ENCODE measurements at regions not wholly inside any gene's neighbourhood (a gene's known extent, or its start where the extent isn't known, plus 50 kb on each side); places are given as distances from the start of the nearest gene placed in this dataset.

DNA sequence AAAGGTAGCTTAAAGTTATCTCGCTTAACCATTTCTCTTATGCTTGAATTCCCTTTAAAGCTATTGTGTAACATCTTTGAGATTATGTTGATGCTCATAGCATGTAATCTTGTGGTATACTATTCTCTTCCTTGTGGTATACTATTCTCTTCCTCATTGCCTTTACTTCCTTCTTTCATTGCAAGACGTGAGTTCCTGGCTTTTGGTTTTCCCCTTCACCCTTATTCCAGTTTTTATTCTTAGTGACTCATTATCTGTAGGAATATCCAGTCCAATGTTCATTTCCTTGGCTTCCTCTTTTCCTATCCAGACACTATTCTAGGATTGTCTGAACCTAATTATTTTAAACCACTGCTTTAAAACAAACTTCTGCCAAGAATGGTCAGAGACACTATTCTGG lies 564.0 kb downstream of the CCER1 start:
- TF ChIP-seq, protein P1, sequence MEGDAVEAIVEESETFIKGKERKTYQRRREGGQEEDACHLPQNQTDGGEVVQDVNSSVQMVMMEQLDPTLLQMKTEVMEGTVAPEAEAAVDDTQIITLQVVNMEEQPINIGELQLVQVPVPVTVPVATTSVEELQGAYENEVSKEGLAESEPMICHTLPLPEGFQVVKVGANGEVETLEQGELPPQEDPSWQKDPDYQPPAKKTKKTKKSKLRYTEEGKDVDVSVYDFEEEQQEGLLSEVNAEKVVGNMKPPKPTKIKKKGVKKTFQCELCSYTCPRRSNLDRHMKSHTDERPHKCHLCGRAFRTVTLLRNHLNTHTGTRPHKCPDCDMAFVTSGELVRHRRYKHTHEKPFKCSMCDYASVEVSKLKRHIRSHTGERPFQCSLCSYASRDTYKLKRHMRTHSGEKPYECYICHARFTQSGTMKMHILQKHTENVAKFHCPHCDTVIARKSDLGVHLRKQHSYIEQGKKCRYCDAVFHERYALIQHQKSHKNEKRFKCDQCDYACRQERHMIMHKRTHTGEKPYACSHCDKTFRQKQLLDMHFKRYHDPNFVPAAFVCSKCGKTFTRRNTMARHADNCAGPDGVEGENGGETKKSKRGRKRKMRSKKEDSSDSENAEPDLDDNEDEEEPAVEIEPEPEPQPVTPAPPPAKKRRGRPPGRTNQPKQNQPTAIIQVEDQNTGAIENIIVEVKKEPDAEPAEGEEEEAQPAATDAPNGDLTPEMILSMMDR (IDR thresholded peaks at IDR 0.05; ENCODE audit: unreplicated experiment) = no peak
- intact Hi-C loops (cut with micrococcal nuclease; ENCODE audit: unreplicated experiment) = no loop called here
- no peak overlapping the region for H3K4me3 Mint-ChIP-seq (ENCODE audit: low read depth, unreplicated experiment)
- no TSS peak for BruUV-seq (replicated peaks)
- no peak overlapping the region for H3K27ac Mint-ChIP-seq (ENCODE audit: unreplicated experiment)
- no peaks in the 10 kb centered on the region for H3K4me1 Mint-ChIP-seq (ENCODE audit: low read depth, unreplicated experiment)
- no peaks in the 10 kb centered on the region for H3K36me3 Mint-ChIP-seq (ENCODE audit: insufficient read depth, unreplicated experiment)
- no peaks in the 10 kb centered on the region for H3K27me3 Mint-ChIP-seq (ENCODE audit: unreplicated experiment)
- CTCF ChIA-PET = no interaction called here
- no peak for DNase-seq
- peaks cover 17% of the 10 kb centered on the region for H3K9me3 Mint-ChIP-seq (ENCODE audit: low read depth, unreplicated experiment)

DNA sequence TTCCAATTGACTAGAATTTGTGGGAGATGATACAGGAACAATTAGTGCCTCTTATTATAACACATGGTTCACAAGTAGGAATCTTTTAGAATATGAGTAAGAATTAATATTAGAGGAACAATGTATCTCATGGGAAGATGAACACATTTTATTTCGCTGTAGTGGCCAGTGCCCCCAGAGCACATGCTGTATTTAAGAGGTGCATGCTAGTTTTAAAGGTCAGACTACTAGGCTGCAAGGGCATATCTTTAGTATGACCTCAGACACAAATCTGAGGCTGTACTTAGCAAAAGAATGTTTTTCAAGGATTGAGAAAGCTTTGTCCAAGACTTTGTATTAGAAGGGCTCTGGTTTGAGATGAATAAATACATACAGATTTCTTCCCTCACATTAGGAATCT lies 586.9 kb downstream of the CCER1 start:
- H3K4me3 Mint-ChIP-seq (ENCODE audit: low read depth, unreplicated experiment) = no peak overlapping the region
- DNase-seq = no peak
- CTCF ChIA-PET = interaction anchor here (0.7 kb wide), 1 partner anchor 13 kb away, joined by 4 read pairs; no protein-coding TSS in a partner anchor
- intact Hi-C loops (cut with micrococcal nuclease; ENCODE audit: unreplicated experiment) = no loop called here
- no peaks in the 10 kb centered on the region for H3K36me3 Mint-ChIP-seq (ENCODE audit: insufficient read depth, unreplicated experiment)
- H3K27me3 Mint-ChIP-seq (ENCODE audit: unreplicated experiment) = no peaks in the 10 kb centered on the region
- TF ChIP-seq, protein P1 (IDR thresholded peaks at IDR 0.05; ENCODE audit: unreplicated experiment) = no peak
- no peaks in the 10 kb centered on the region for H3K4me1 Mint-ChIP-seq (ENCODE audit: low read depth, unreplicated experiment)
- peaks cover 13% of the 10 kb centered on the region for H3K9me3 Mint-ChIP-seq (ENCODE audit: low read depth, unreplicated experiment)
- H3K27ac Mint-ChIP-seq (ENCODE audit: unreplicated experiment) = no peak overlapping the region
- BruUV-seq (replicated peaks) = no TSS peak

GRCh38 chr12:90366286-90366685 lies 588.7 kb downstream of the CCER1 start:
- Mint-ChIP-seq H3K4me1 (ENCODE audit: low read depth, unreplicated experiment) (no peaks in the 10 kb centered on the region), H3K27ac (ENCODE audit: unreplicated experiment) (no peak overlapping the region), H3K36me3 (ENCODE audit: insufficient read depth, unreplicated experiment) (no peaks in the 10 kb centered on the region), H3K4me3 (ENCODE audit: low read depth, unreplicated experiment) (no peak overlapping the region), H3K9me3 (ENCODE audit: low read depth, unreplicated experiment) (peaks cover 10% of the 10 kb centered on the region), H3K27me3 (ENCODE audit: unreplicated experiment) (no peaks in the 10 kb centered on the region)
- TF ChIP-seq, protein P1 (IDR thresholded peaks at IDR 0.05; ENCODE audit: unreplicated experiment) = no peak
- CTCF ChIA-PET = no interaction called here
- no peak for DNase-seq
- intact Hi-C loops (cut with micrococcal nuclease; ENCODE audit: unreplicated experiment) = no loop called here
- BruUV-seq (replicated peaks) = no TSS peak

DNA sequence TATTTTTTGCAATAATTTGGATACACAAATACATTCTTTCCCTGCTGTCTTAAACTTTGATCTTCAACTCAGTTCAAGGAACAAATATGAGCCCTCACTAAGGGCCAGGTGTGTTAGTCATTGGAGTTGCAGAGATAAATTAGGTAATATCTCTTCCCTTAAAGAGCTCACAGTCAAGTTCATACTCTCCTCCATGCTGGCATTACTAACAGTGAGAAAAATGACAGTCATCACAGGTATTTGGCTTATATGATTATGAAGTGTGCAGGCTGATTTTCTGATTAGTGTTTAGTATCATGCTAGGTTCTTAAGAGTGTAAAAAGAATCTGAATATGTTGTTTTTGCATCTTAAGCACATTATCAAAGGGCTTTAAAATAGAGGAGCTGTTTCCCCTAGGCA lies 594.7 kb downstream of the CCER1 start:
- Mint-ChIP-seq H3K27ac (ENCODE audit: unreplicated experiment) (no peak overlapping the region), H3K9me3 (ENCODE audit: low read depth, unreplicated experiment) (peaks cover 12% of the 10 kb centered on the region), H3K4me1 (ENCODE audit: low read depth, unreplicated experiment) (no peaks in the 10 kb centered on the region), H3K27me3 (ENCODE audit: unreplicated experiment) (no peaks in the 10 kb centered on the region), H3K4me3 (ENCODE audit: low read depth, unreplicated experiment) (no peak overlapping the region), H3K36me3 (ENCODE audit: insufficient read depth, unreplicated experiment) (no peaks in the 10 kb centered on the region)
- CTCF ChIA-PET = no interaction called here
- TF ChIP-seq, protein P1 (IDR thresholded peaks at IDR 0.05; ENCODE audit: unreplicated experiment) = no peak
- DNase-seq = no peak
- intact Hi-C loops (cut with micrococcal nuclease; ENCODE audit: unreplicated experiment) = no loop called here
- BruUV-seq (replicated peaks) = no TSS peak
